HG02973 (cell line): ENCODE measurements at regions not wholly inside any gene's neighbourhood (a gene's known extent, or its start where the extent isn't known, plus 50 kb on each side); places are given as distances from the start of the nearest gene placed in this dataset.
"Not testable (repeated sequence)": the region's sequence is repeated elsewhere in the genome, so short reads cannot be mapped to it uniquely, and the experiment has no call there.

ENCODE experiments used
- ATAC-seq: cut with Tn5 transposase; IDR thresholded peaks from one replicate; pipeline ENCODE4 v1.9.1; 2021; ENCODE audit warnings: moderate library complexity; ENCODE audit not compliant: unreplicated experiment

DNA sequence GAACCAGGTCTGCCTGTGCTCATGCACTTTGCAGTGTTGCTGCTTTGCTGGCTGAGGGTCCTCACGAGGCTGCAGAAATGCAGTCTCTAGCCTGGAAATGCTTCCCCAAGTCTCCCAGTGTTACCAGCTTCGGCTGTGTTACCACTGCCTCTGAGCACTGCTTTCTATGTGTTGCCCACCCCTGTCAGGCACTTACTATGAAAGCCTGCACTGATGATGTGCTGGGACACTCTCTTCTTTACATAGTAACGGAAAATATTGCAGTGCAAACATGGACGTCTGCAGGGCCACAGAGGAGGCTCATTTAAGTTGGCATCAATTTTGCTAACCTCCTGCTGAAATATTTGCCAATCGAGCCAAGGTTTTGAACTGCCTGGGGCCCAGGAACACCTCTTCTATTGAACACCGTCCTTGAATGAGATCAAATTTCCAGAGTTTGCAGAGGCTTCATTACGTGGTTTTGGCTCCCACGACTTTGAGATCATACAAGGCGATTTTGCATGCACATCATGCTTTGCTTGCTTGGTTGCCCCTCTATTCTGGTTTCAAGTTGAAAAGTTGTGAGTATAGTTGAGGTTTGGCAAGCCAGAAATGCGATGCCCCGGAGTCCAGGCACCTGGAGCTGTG lies 404.7 kb upstream of the PODXL start:
- no peak for ATAC-seq

DNA sequence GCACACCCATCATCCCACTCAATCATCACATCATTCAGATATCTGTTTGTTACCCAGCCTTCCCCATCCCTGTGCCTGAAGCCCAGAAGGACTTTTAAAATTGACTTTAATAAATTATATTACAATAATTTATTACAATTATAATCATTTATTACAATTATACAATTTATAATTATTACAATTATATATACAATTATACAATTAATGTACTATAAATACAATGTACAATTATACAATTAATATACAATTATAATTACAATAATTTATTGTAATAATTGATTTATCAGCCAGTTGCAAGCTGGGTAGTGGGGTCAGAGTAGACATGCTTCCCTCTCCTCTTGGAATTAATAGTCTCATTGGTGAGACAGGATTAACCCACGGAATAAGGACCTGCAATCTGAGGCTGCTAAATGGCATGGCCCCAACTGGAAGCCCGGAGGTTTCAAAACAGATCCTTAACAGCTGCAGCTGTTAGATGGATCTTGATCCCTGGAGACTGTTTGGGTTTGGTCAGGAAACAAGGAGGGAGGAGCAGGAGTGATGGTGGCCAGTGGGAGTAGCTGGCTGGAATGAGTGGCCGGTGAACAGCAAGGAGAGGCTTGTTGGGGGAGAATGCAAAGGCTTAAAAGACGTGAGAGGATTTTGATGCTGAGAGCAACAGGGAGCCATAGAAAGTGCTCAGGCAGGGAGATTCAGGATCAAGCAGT lies 402.8 kb upstream of the PODXL start:
- no peak for ATAC-seq

DNA sequence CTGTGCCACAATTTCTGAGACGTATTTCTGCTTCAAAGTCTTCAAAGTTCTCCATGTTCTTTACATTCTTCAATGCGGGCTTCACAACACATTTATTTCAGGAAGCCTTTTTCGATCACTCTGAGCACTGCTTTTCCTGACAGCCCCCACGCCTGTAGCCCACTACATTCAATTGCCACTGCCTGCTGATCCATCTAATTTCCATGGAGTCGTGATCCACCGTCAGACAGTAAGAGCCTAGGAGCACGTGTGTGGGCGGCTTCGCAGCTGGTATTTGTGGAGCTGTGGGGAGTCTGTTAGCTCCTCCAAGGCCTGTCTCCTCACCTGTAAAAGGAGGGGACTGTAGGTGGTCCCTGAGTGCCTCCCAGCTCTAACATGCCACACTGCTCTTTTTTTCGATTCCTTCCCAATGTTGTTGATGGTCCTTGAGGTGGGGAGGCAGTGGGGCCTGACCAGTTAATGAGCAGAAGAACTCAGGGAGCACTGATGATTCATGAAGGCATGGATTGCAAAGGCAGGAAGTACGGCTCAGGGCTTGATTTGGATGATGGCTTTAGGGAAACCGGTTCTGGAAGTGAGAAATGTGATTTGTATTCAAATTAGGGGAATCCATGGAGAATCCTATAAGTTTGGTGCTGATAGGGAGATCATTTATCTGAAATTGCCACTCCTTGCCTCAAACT lies 401.1 kb upstream of the PODXL start:
- ATAC-seq = no peak

DNA sequence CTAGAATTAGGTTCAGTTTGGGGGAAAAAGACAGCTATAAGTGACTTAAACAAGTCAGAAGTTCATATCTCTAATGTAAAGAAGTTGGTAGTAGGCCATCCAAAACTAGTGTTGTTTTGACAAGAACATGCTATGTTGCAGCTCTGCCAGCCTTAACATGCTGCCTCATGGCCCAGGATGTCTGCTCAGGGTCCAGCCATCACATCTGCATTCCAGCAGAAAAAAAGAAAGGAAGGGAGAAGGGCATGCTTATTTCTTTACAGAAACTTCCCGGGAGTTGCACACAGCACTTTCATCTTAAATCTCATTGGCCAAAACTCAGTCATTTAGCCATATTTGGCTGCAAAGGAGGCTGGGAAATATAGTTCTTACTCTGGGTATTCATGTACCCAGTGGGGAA lies 400.4 kb upstream of the PODXL start:
- ATAC-seq = no peak

DNA sequence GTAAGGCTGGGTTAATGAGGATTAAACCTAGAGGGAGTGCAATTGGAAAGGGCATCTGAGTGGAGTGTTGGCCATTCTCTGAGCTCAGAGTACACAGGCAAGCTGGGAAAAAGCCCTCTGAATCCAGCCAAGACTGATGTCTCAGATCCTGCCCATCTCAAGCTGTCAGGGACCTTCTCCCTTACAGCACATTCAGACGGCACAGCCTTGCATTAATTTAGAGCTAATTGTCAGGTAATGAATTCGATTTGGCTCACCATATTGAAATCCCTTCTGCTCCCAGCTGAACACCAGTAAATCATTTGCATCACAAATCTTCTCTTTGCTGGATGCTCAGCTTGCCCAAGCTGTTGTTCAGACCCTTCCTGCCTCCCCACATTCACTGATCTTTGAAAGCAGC lies 399.3 kb upstream of the PODXL start:
- ATAC-seq = no peak

DNA sequence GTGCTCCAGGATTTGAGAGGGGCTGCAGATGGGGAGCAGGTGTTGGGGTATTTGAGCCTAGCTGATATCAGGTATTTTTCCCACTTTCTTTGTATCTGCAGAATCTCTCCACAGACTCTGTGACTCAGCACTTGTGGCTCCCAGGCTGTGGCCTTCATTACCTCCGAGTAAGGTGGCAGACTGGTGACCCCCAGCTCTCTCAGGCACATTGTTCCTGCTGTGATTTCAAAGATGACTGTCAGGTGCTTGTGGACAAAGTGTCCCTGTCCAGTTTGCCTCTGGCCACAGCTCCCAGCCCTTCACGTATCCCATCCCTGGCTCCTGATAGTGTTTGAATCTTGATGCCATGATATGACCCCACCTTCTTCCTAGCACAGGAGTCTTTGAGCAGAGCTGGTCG lies 396.8 kb upstream of the PODXL start:
- ATAC-seq = no peak

DNA sequence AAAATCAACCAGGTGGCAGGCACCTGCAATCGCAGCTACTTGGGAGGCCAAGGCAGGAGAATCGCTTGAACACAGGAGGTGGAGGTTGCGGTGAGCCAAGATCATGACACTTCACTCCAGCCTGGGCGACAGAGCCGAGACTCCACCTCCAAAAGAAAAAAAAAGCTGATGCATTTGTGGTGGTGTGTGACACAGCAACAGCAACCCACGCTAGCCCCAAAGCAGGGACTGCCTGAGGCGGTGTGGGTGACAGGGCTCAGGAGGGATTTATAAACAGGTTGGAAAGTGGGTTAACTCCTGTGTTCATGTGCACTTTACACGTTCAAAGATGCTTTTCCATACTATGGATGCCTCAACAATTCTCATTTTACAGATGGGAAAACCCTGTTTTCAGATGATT lies 395.9 kb upstream of the PODXL start:
- no peak for ATAC-seq

DNA sequence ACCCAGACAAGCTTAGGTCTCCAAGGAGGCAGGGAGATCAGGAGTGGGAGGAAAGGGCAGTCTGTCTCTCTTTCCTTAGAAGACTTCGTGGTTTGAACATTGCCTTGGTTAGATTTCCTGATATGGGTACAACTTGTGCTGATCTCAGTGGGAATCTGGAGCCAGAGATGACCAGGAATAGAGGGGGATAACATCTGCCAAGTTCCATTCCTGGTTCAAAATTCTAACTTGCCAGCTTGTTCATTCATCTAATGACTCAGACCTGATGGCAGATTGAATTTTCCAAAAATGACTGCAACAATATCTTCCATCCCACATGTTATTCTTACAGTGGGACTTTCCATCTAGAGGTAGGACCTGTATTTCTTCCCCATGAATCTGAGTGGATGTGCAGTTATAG lies 394.3 kb upstream of the PODXL start:
- no peak for ATAC-seq

DNA sequence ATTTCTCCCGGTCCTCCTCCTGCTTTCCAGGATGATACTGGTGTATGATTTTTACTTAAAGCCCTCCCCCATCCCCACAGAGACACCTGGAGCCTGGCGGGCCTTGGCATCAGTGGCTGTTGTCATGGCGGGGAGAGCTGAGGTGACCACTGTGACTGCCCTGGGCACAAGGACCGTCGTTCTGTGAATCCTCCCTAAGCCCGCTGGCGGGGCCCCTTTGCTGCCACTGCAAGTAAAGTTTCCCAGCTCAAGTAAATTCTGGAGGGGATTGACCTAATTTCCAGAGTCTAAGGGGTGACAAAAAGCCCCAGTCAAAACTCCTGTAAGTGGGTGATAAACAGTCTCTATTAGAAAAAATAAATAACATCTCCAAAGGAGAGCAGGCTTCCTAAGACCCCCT lies 393.2 kb upstream of the PODXL start:
- ATAC-seq = no peak

DNA sequence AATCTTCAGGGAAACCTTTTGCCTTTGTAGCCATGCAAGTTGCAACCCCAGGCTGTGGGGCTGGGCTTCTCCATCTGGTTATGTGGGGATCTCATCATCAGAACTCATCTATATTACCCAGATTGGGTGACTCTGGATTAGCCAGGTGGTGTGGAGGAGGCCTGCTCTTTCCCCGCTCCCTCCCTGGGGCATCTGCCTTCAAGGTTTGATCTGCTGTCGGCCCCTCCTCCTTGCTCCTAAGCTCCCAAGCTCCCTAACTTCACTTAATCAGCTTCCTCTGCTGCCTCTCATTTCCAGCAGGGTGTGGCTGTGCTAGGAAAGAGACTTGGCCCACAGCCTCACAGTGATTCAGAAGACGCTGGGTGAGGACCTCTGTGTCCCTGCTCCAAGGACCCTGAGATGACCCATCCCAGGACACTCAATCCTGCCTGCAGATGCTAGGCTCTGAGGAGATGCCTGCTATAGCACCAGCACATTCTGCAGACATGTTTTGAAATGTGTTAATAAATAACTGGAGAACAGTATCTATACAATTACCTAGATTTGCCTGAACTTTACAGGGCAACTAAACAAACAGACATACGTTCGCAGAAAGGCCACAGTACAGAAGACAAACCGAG lies 392.1 kb upstream of the PODXL start:
- no peak for ATAC-seq

DNA sequence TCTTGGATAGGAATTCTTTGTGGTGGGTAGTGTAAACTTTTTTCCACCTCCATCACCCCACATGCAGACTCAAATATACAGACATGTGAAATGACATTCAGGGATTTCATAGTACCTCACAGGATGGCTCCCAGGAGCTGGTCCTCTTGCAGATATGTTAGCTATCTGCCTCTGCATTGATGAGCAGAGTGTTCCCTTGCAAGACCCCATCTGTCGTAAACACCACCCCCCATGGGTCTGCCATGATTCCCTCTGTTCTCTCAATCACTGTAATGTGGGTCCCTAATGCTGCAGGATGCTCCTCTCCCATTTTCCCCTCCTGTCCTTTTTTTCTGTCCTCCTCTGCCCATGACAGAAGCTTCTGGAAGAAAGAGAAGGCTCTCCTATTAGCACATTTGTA lies 391.2 kb upstream of the PODXL start:
- no peak for ATAC-seq

DNA sequence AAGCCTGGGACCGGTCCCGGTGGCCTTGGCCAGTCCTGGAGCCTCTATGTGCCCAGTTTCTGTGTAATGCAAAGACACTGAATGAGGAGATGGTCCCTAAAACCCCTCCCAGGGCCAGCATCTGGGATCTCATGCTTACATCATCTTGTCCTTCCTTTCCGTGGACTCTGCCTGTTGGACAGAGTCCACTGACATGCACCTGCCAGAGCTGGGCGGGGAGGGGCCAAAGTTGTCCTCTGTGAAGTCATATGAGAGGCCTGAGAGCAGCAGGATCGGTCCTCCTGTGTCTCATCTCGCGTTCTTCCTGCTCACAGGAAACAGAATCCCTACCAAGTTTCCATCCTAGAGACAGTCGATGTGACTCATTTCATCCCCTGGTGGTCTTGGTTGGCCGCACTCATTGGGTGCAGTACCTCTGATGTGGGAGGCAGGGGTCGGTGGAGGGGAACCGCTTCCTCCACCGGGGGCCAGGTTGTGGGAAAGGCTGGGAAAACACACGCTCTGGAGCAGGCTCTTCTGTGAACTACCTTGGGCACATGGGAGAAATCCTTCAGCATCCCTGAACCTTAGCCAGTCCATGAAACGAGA lies 389.6 kb upstream of the PODXL start:
- no peak for ATAC-seq

DNA sequence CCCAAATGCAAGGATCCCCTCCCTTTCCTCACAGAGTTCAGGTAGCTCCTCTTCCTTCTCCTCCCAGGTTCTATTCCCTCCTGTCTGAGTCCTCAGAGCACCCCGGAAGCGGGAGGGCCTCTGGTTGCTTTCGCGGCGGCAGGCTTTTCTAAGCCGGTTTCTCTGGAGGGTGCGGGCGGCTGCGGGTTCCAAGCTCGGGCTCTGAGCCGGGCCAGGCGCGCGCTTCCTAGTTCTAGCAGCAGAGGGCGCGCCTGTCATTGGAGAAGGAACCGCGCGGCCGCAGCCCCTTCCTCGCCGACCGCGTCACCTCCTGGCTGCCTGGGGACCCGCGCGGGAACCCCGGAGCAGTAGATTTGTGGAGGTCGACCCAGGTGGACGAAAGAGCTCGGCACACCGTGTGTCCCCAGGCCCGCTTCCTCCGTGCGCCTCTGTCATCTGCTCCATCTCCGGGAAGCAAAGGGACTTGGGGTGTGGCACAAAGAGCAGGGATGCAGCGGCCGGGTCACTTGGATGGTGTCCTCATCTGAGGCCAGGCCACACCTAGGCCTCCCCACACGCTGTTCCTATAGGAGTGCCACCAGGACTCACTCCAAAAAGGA lies 389.0 kb upstream of the PODXL start:
- ATAC-seq = peak; percentile 65

DNA sequence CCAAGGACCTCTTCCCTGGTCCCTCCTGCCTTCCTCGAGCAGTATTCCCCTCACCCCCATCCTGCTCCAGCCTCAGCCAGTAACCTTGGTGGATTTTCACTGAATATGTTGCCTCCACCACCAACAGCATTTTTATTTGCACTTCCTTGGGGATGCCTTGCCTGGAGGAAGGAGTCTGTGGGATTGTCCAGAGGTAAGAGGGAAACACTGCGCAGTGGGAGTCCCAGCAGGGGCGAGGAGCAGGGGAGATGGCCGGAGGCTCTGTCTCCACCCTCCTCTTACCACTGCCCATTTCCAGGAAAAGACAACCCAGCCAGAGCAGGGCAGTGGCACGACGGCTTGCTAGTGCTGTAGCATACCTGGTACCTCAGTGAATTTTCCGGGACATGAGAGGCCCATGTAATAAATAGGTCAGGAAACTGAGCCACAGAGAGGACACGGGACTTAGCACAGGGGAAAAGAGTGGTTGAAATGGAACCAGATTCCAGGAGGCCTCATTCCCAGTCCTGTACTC lies 388.2 kb upstream of the PODXL start:
- ATAC-seq = no peak

DNA sequence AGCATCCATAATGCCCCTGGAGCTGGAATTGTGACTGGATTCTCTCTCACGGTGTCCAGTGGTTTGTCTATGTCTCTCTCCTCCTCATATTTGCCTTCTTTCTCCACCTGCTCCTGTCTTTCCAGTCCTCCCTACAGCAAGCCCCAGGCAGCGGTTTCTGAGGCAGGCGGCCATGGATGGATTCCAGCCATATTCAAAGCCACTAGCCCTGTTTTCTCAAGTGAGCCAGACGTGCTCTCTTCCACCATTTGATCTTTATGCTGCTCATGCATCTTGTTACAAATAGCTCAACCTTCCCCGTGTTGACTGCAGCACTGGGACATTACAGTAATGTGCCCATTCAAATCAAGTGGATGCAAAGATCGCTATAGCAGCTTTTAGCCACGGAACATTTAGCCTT lies 387.2 kb upstream of the PODXL start:
- no peak for ATAC-seq

DNA sequence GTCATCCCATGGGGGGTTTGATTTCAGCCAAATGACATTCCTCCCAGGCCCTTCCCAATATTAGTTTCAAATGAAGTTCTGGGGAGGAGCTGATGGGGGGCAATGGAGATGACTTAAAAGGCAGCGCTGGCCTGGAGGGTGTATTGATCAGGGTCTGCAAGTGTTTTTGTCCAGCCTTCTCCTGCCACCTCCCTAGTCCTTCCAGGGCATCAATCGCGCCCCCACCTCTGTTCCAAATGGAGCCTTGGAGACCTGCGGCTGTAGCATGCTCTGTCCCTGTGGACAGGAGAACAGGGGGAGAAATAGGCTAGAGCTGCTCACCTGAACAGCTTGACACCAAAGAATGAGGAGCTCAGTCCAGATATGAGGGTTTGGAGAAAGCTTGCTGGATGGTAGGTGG lies 386.8 kb upstream of the PODXL start:
- ATAC-seq = no peak

DNA sequence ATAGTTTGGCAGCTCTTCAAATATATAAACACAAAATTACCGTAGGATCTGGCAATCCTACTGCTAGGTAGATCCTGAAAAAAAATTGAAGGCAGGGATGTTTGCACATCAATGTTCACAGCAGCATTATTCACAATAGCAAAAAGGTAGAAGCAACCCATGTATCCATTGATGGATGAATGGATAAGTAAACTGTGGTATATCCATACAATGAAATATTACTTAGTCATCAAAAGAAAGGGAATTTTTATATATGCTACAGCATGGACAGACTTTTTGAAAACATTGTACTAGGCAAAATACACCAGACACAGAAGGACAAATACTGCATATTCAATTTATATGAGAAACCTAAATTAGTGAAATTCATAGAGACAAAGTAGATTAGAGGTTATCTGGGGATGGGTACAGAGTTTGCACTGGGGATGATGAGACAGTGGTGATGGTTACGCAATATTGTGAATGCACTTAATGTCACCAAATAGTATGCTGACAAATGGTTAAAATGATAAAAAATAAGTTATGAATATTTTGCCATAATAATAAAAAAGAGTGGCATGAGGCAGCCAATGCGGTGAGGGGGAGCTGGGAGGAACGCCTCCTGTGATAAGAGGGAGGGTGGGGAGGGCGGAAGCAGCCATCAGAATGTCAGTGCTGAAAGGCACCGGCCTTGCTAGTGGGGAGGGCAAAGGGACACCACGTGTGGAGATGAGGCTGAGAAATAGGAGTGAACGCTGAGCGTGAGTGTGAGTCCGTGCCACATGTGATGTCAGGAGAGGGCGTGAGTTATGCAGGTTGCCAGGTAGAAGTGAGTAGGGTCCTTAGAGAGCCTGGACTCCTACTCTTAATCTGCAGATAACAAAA lies 386.1 kb upstream of the PODXL start:
- ATAC-seq = no peak

DNA sequence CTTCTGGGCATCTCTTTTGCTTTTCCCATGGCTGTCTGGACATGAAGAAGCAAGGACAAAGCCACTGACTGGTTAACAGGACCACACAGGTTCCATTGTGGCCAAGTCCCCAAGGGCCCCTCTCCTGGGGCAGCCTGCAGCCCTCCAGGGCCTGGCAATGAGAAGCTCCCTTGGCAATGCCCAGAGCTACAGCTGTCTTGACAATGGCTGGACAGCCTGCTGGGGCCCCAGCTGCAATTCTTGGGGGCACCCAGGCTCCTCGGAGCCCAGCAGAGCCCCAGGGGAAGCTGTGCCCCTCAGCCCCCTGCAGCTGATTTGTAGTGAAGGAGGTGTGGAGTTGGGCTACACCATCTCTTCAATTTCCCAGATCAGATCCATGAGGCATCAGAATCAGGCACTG lies 384.9 kb upstream of the PODXL start:
- ATAC-seq = no peak

DNA sequence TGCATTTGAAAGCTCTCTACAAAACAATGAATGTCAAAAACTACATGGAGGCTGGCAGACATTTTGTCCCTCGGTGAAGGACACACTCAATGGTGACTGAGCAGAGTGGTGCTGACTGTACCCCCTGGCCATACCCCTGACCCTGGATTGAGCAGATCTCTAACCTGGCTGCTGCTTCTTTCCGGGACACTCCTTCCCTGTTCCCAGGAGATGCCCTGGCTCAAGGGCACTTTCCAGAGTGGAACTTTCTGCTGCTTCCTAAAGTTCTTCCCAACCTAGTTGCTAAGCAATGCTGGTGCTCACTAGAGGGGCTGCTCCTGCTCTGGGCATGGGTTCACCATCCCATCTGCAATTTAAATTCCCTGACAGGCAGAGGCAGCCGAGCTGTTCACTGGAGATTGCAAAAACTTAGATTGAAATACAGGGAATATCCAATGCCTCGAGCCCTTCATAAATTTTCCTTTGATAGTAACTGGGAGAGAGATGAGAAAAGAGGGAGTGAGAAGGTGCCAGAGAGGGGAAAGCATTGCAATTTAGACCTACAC lies 384.3 kb upstream of the PODXL start:
- no peak for ATAC-seq

DNA sequence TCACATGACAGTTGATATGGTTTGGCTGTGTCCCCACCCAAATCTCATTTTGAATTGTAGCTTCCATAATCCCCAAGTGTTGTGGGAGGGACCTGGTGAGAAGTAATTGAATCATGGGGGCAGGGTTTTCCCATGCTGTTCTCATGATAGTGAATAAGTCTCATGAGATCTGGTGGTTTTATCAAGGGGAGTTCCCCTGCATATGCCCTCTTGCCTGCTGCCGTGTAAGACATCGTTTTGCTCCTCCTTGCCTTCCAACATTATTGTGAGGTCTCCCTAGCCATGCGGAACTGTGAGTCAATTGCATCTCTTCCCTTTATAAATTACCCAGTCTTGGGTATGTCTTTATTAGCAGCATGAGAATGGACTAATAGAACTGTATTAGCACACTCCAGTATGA lies 382.4 kb upstream of the PODXL start:
- not testable (repeated sequence) for ATAC-seq
